Inferior parietal cortex (tissue), 1 donor: ENCODE measurements at regions not wholly inside any gene's neighbourhood (a gene's known extent, or its start where the extent isn't known, plus 50 kb on each side); places are given as distances from the start of the nearest gene placed in this dataset.

Experiments
- DNase-seq: peaks from one replicate; pipeline ENCODE4 v3.0.0-alpha.2; 2016; ENCODE audit errors: extremely low spot score

- DNase-seq = no peak
These were observed 423.0 kb upstream of the ZNF608 start for GRCh38 chr5:125169396-125169795.

GRCh38 chr5:125171641-125172040, 425.2 kb upstream of the ZNF608 start:
- DNase-seq = no peak

GRCh38 chr5:125175348-125176004, 429.0 kb upstream of the ZNF608 start:
- DNase-seq = no peak

- no peak for DNase-seq
These were observed 429.6 kb upstream of the ZNF608 start for GRCh38 chr5:125176005-125176390.

GRCh38 chr5:125177340-125177739, 430.9 kb upstream of the ZNF608 start:
- no peak for DNase-seq

GRCh38 chr5:125179612-125180011, 433.2 kb upstream of the ZNF608 start:
- no peak for DNase-seq

GRCh38 chr5:125180231-125180829, 433.9 kb upstream of the ZNF608 start:
- DNase-seq = no peak

- DNase-seq = no peak
These were observed 434.7 kb upstream of the ZNF608 start for GRCh38 chr5:125181159-125181558.

GRCh38 chr5:125181955-125182354, 435.5 kb upstream of the ZNF608 start:
- DNase-seq = no peak

GRCh38 chr5:125185740-125186139, 439.3 kb upstream of the ZNF608 start:
- no peak for DNase-seq

- DNase-seq = no peak
These were observed 440.5 kb upstream of the ZNF608 start for GRCh38 chr5:125186911-125187375.

GRCh38 chr5:125189531-125189941, 443.1 kb upstream of the ZNF608 start:
- no peak for DNase-seq

- DNase-seq = no peak
These were observed 444.0 kb upstream of the ZNF608 start for GRCh38 chr5:125190232-125191087.

- DNase-seq = no peak
These were observed 448.4 kb upstream of the ZNF608 start for GRCh38 chr5:125194883-125195282.

- no peak for DNase-seq
These were observed 450.2 kb upstream of the ZNF608 start for GRCh38 chr5:125196481-125197111.

GRCh38 chr5:125197321-125197720, 450.9 kb upstream of the ZNF608 start:
- no peak for DNase-seq

- DNase-seq = peak; percentile 78
These were observed 452.0 kb upstream of the ZNF608 start for GRCh38 chr5:125198270-125198974.

- no peak for DNase-seq
These were observed 452.9 kb upstream of the ZNF608 start for GRCh38 chr5:125199373-125199772.

- peak; percentile 60 for DNase-seq
These were observed 453.8 kb upstream of the ZNF608 start for GRCh38 chr5:125199968-125200865.

- DNase-seq = no peak
These were observed 454.5 kb upstream of the ZNF608 start for GRCh38 chr5:125200866-125201373.
